ENCODE measurements at regions not wholly inside any gene's neighbourhood (a gene's known extent, or its start where the extent isn't known, plus 50 kb on each side); places are given as distances from the start of the nearest gene placed in this dataset.

DNA sequence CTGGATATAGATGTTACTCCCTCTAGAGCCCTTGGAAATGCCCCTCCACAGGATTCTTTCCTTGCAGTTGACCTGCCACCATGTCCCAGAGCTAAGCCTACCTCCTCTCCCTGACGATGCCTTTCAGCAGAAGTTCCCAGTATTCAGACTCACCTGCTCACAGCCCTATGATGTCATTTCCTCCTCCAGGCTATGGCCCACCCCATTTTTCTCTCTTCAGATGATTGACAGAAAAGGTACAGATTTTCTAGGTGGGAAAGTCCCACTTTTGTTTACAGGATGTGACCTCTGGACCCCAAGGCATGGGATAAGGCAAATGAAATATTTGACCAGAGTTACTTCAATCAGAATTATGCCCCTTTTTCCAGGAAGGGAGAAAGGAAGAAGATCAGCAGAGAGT is 280.2 kb upstream of the PHYHIPL start:
- TF ChIP-seq, protein P1, sequence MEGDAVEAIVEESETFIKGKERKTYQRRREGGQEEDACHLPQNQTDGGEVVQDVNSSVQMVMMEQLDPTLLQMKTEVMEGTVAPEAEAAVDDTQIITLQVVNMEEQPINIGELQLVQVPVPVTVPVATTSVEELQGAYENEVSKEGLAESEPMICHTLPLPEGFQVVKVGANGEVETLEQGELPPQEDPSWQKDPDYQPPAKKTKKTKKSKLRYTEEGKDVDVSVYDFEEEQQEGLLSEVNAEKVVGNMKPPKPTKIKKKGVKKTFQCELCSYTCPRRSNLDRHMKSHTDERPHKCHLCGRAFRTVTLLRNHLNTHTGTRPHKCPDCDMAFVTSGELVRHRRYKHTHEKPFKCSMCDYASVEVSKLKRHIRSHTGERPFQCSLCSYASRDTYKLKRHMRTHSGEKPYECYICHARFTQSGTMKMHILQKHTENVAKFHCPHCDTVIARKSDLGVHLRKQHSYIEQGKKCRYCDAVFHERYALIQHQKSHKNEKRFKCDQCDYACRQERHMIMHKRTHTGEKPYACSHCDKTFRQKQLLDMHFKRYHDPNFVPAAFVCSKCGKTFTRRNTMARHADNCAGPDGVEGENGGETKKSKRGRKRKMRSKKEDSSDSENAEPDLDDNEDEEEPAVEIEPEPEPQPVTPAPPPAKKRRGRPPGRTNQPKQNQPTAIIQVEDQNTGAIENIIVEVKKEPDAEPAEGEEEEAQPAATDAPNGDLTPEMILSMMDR (conservative IDR thresholded peaks at IDR 0.05; ENCODE audit: low read depth, low read length), result no peak
- no peak for DNase-seq (ENCODE audit: low read depth)
- no peak overlapping the region for H3K4me3 ChIP-seq (ENCODE audit: low read depth, low read length)

DNA sequence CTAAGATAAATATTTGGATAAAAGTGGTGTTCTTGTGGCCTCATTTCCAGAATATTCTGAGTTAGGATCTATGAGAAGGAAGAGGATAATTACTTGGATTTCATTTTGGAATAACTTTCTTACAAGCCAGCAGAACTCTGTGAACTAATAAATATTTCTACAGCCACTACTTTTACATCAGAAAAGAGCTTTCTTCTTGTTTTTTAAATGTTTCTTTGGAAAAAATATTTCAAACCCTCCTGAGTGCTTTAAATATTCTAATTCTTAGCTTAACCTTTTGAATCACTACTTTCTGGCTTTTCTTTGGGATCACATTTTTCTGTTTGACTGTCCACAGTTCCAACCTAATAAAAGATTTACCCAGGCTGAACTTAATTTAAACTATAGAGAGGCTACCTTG is 279.2 kb upstream of the PHYHIPL start:
- DNase-seq (ENCODE audit: low read depth), result no peak
- TF ChIP-seq, protein P1 (conservative IDR thresholded peaks at IDR 0.05; ENCODE audit: low read depth, low read length), result no peak
- H3K4me3 ChIP-seq (ENCODE audit: low read depth, low read length), result no peak overlapping the region

DNA sequence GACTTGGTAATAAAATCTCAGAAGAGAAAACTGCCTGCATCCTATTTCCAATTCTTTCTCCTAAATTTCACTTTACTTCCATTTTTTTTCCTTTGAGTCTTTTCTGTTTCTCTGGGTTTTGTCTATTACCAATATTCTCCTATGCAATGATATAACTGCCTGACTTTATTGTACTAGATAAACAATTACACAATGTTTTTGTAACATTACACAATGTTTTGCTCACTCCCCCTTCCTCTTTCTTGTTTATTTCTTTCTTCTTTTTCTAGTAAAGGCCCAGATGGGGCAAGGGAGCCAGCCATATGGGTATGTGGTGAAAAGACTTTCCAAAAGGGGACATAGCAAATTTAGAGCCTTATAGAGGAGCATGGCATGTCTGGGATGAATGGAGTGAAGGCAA is 278.7 kb upstream of the PHYHIPL start:
- no peak overlapping the region for H3K4me3 ChIP-seq (ENCODE audit: low read depth, low read length)
- no peak for DNase-seq (ENCODE audit: low read depth)
- TF ChIP-seq, protein P1 (conservative IDR thresholded peaks at IDR 0.05; ENCODE audit: low read depth, low read length), result no peak

DNA sequence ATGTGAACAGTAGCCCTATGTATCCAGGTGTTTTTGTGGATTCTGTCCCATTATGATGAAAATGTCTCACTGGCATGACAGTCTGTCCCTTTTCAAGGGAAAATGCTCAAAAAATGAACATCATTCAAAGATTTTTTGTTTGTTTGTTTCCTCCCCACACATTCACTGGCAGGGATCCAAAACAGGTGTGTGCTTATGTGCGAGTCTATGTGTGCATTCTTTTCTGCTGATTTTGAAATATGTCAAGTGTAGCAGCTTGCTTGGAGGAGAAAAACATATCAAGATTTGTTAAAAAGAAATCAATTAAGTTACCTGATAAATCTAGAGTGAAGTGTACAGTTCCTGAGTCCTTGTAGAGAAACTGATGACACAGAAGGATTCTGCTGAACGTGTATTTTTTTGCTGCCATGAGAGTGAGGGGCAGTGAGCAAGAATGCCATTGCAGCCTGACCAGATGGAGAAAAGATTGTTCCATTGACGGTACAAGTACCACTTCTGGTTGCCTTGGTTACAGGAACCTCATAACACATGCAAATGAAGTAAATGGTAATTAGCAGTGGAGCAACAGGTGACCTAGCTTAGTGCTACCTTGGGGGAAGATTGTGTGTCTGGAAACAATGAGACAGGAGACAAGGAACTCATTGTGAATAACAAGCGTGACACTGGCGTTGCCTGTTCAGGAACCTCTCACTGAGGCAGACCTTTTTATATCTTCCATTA is 277.4 kb upstream of the PHYHIPL start:
- H3K4me3 ChIP-seq (ENCODE audit: low read depth, low read length), result no peak overlapping the region
- no peak for DNase-seq (ENCODE audit: low read depth)
- TF ChIP-seq, protein P1 (conservative IDR thresholded peaks at IDR 0.05; ENCODE audit: low read depth, low read length), result no peak

DNA sequence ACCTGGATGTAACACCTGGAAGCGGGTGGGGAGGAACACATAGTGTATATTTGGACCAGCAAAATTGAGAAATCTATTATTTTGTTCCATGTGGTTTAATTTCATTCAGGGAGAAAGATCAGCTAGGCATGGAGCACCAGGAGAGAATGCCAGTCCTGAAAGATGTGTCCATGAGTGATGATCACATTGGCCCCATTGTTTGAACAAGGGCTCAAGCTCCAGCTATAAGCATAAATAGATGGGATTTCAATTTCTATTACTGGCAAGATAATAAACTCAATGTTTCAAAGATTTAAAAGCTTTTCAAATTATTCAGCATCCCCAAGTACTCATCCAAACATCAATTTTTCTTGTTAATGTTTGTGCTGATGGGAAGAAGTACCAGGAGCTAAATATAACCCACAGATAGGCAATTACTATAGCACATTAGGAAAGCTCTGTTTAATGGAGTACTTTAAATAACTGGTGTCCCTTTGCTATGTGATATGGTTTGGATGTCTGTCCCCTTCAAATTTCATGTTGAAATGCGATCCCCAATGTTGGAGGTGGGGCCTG is 275.3 kb upstream of the PHYHIPL start:
- DNase-seq (ENCODE audit: low read depth), result no peak
- TF ChIP-seq, protein P1 (conservative IDR thresholded peaks at IDR 0.05; ENCODE audit: low read depth, low read length), result no peak
- H3K4me3 ChIP-seq (ENCODE audit: low read depth, low read length), result no peak overlapping the region

DNA sequence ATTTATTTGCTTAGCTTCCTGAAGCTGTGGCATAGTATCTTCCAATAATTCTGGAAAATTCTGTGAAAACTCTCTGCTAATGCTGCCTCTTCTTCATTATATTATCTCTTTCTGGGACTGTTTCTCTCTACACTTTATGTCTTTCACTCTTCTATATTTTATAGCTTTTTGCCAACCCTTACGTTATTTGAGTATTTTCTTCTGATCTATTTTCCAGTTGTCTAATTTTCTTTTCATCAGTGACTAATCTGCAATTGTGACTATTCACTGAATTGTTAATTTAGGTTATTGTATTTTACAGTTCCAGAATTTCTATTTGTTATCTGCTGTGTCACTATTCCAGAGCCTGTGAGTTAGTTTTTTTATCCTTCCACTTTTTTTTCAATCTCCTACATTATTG is 273.4 kb upstream of the PHYHIPL start:
- TF ChIP-seq, protein P1 (conservative IDR thresholded peaks at IDR 0.05; ENCODE audit: low read depth, low read length), result no peak
- no peak for DNase-seq (ENCODE audit: low read depth)
- H3K4me3 ChIP-seq (ENCODE audit: low read depth, low read length), result no peak overlapping the region

DNA sequence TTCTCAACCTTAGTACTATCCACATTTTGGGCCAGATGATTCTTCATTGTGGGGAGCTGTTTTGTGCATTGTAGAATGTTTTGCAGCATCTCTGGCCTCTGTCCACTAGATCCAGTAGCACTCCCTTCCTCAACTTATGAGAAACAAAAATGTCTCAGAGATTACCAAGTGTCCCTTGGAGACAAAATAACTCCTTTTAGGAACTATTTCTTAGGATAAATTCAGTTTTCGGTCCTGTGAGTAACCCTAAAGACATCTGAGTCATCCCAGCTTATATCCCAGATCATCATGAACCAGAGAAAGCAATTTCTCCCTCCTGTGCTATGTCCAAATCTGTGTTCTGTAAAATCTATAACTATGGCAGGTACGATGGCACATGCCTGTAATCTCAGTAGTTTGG is 266.6 kb upstream of the PHYHIPL start:
- TF ChIP-seq, protein P1 (conservative IDR thresholded peaks at IDR 0.05; ENCODE audit: low read depth, low read length), result no peak
- no peak for DNase-seq (ENCODE audit: low read depth)
- H3K4me3 ChIP-seq (ENCODE audit: low read depth, low read length), result no peak overlapping the region
